GM19023 (cell line): ENCODE measurements at regions not wholly inside any gene's neighbourhood (a gene's known extent, or its start where the extent isn't known, plus 50 kb on each side); places are given as distances from the start of the nearest gene placed in this dataset.
"Not testable (repeated sequence)": the region's sequence is repeated elsewhere in the genome, so short reads cannot be mapped to it uniquely, and the experiment has no call there.

Experiments used
- ATAC-seq: cut with Tn5 transposase; IDR thresholded peaks from one replicate; pipeline ENCODE4 v1.9.1; 2021; ENCODE audit warnings: mild to moderate bottlenecking, moderate library complexity; ENCODE audit not compliant: unreplicated experiment

GRCh38 chr14:98926146-98926545 lies 345.9 kb downstream of the BCL11B start:
- no peak for ATAC-seq

- ATAC-seq: no peak
These were observed 345.2 kb downstream of the BCL11B start for GRCh38 chr14:98926801-98927200.

- no peak for ATAC-seq
These were observed 344.0 kb downstream of the BCL11B start for GRCh38 chr14:98927986-98928385.

- ATAC-seq: no peak
These were observed 343.6 kb downstream of the BCL11B start for GRCh38 chr14:98928418-98928817.

GRCh38 chr14:98931126-98931525 lies 340.9 kb downstream of the BCL11B start:
- no peak for ATAC-seq

- ATAC-seq: no peak
These were observed 340.1 kb downstream of the BCL11B start for GRCh38 chr14:98931911-98932310.

GRCh38 chr14:98932431-98933325 lies 339.3 kb downstream of the BCL11B start:
- no peak for ATAC-seq

- ATAC-seq: not testable (repeated sequence)
These were observed 337.4 kb downstream of the BCL11B start for GRCh38 chr14:98934569-98934968.

- no peak for ATAC-seq
These were observed 336.1 kb downstream of the BCL11B start for GRCh38 chr14:98935921-98936320.

- ATAC-seq: no peak
These were observed 335.0 kb downstream of the BCL11B start for GRCh38 chr14:98937021-98937420.

GRCh38 chr14:98937712-98938505 lies 334.1 kb downstream of the BCL11B start:
- no peak for ATAC-seq

GRCh38 chr14:98940693-98941437 lies 331.1 kb downstream of the BCL11B start:
- no peak for ATAC-seq

GRCh38 chr14:98941481-98941880 lies 330.5 kb downstream of the BCL11B start:
- ATAC-seq: no peak

GRCh38 chr14:98943907-98944306 lies 328.1 kb downstream of the BCL11B start:
- ATAC-seq: no peak

- ATAC-seq: no peak
These were observed 327.0 kb downstream of the BCL11B start for GRCh38 chr14:98944989-98945388.

GRCh38 chr14:98945611-98946570 lies 326.1 kb downstream of the BCL11B start:
- no peak for ATAC-seq

GRCh38 chr14:98946940-98947339 lies 325.1 kb downstream of the BCL11B start:
- no peak for ATAC-seq

GRCh38 chr14:98947911-98948595 lies 323.9 kb downstream of the BCL11B start:
- ATAC-seq: no peak

- ATAC-seq: no peak
These were observed 322.9 kb downstream of the BCL11B start for GRCh38 chr14:98949051-98949450.
